Panc1 (cell line): ENCODE measurements at regions not wholly inside any gene's neighbourhood (a gene's known extent, or its start where the extent isn't known, plus 50 kb on each side); places are given as distances from the start of the nearest gene placed in this dataset.

Experiments used
- ATAC-seq: fragments of 200-7000 bp; cut with Tn5 transposase; 2 replicates; pipeline ENCODE4 v1.9.1; 2020; ENCODE audit warnings: mild to moderate bottlenecking, moderate library complexity
- BruUV-seq: library from RNA; stranded (reverse); fragments of 400-500 nt; replicated peaks from 2 replicates; lab custom pipeline; 2021; lab: Mats Ljungman, UMichigan
- CTCF ChIA-PET: fragments of 300-600 bp; sonication (Branson Sonifier 250); formaldehyde crosslinking; loops from one replicate; lab custom pipeline; 2022; ENCODE audit warnings: antibody characterized with exemption; lab: Charles Lee
- POLR2A ChIA-PET: fragments of 300-600 bp; sonication (Branson Sonifier 250); formaldehyde crosslinking; loops from one replicate; lab custom pipeline; 2022; ENCODE audit warnings: antibody characterized with exemption; lab: Charles Lee
- DNase-seq: peaks from one replicate; pipeline ENCODE4 v3.0.0-alpha.2; 2010; ENCODE audit warnings: low read depth, low spot score
- H3K27ac ChIP-seq: 2 replicates; pipeline ENCODE4 v1.5.1; 2011; ENCODE audit warnings: mild to moderate bottlenecking, low read length, inconsistent platforms
- H3K27me3 ChIP-seq: fragments of 200-500 bp; sonication (Bioruptor generic); 2 replicates; pipeline ENCODE4 v1.6.0; 2014; ENCODE audit warnings: low read length, inconsistent platforms; ENCODE audit not compliant: control insufficient read depth, insufficient read depth
- H3K36me3 ChIP-seq: fragments of 200-500 bp; sonication (Bioruptor generic); 2 replicates; pipeline ENCODE4 v1.5.1; 2014; ENCODE audit warnings: inconsistent platforms, mild to moderate bottlenecking, low read length, moderate library complexity; ENCODE audit not compliant: control insufficient read depth, insufficient read depth
- H3K4me1 ChIP-seq: 2 replicates; pipeline ENCODE4 v1.5.1; 2011; ENCODE audit warnings: inconsistent platforms, mild to moderate bottlenecking, low read length, moderate library complexity; ENCODE audit not compliant: control insufficient read depth, insufficient read depth
- H3K4me3 ChIP-seq, 2 experiments: 2 replicates each; pipeline ENCODE4 v1.5.1; 2011 to 2012; ENCODE audit warnings: low read depth in 2 of 2, low read length in 2 of 2, mild to moderate bottlenecking in 2 of 2, inconsistent platforms in 1 of 2, moderate library complexity in 1 of 2
- H3K9me3 ChIP-seq: fragments of 200-500 bp; sonication (Bioruptor generic); 2 replicates; pipeline ENCODE4 v1.5.1; 2014; ENCODE audit warnings: low read depth, mild to moderate bottlenecking, inconsistent platforms, low read length, moderate library complexity; ENCODE audit not compliant: control insufficient read depth, insufficient read depth
- POLR2AphosphoS5 ChIP-seq: IDR thresholded peaks from 2 replicates; pipeline ENCODE4 v1.6.1; 2012; ENCODE audit warnings: mild to moderate bottlenecking, low read depth, low read length, moderate library complexity
- SIN3A ChIP-seq: IDR thresholded peaks from 2 replicates; pipeline ENCODE4 v1.6.1; 2012; ENCODE audit warnings: low read depth, mild to moderate bottlenecking, low read length, moderate library complexity, borderline replicate concordance; ENCODE audit not compliant: insufficient read depth
- TCF7L2 ChIP-seq: IDR thresholded peaks from 2 replicates; pipeline ENCODE4 v1.6.1; 2011; ENCODE audit warnings: mild to moderate bottlenecking, low read depth, low read length, inconsistent platforms
- in situ Hi-C: cut with HindIII; loops from 2 replicates; pipeline ENCODE4 v1.10.0; 2016; ENCODE audit warnings: low sequenced_read_pairs, low pct_unique_long_range_greater_than_20kb
- intact Hi-C: fragments of 100-400 bp; cut with micrococcal nuclease; formaldehyde crosslinking; loops from one replicate; pipeline ENCODE4 v1.10.0; 2022; ENCODE audit not compliant: unreplicated experiment
- TF ChIP-seq, protein P1 (sequence below): fragments of 450-650 bp; IDR thresholded peaks from 2 replicates; pipeline ENCODE4 v1.5.1; 2017; ENCODE audit warnings: mild to moderate bottlenecking
- TF ChIP-seq, protein P2 (sequence below), 2 experiments: IDR thresholded peaks; 2 replicates each; pipeline ENCODE4 v1.6.1; 2011 to 2012; ENCODE audit warnings: low read depth in 2 of 2, control low read depth in 1 of 2, low read length in 1 of 2, mild to moderate bottlenecking in 1 of 2, moderate library complexity in 1 of 2; ENCODE audit not compliant: insufficient read depth in 1 of 2

DNA sequence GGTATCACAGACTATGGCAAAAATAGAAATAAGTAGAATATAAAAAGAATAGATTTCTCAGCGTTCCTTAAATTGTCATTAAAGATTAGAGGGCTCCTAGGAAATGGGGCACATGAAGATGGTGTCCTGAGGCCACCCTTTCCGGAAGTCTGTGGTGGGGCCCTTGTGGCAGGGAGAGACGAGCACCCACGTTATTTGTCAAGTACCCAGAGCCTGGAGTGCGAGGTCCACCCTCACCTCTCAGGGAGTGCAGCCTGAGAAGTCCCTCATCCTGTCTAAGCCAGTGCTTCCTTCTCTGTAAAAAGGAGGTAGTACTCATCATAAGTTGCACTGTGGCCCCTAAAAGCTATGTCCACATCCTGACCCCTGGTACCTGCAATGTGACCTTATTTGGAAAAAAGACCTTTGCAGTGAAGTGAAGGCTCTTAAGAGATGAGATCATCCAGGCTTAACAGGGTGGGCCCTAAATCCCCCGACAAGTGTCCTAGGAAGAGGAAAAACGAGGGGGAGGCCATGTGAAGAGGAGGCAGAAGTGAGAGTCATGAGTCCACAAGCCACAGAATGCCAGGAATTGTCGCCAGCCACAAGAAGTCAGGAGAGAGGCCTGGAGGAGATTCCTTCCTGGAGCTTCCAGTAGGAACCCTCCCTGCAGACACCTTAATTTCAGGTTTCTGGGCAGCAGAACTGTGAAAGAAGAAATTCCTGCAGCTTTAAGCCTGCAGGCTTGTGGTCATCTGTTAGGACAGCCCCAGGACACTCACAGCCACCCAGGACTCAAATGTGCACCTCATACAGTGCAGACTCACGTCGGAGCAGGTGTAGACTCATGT is 76.8 kb upstream of the CCND1 start:
- Histone ChIP-seq H3K4me1 (no peaks in the 10 kb centered on the region), H3K9me3 (no peaks in the 10 kb centered on the region), H3K36me3 (no peaks in the 10 kb centered on the region), H3K27me3 (no peaks in the 10 kb centered on the region), H3K4me3 (no peak overlapping the region), H3K27ac (no peak overlapping the region)
- TF ChIP-seq TCF7L2 (no peak), SIN3A (no peak), POLR2AphosphoS5 (no peak)
- TF ChIP-seq, protein P1, sequence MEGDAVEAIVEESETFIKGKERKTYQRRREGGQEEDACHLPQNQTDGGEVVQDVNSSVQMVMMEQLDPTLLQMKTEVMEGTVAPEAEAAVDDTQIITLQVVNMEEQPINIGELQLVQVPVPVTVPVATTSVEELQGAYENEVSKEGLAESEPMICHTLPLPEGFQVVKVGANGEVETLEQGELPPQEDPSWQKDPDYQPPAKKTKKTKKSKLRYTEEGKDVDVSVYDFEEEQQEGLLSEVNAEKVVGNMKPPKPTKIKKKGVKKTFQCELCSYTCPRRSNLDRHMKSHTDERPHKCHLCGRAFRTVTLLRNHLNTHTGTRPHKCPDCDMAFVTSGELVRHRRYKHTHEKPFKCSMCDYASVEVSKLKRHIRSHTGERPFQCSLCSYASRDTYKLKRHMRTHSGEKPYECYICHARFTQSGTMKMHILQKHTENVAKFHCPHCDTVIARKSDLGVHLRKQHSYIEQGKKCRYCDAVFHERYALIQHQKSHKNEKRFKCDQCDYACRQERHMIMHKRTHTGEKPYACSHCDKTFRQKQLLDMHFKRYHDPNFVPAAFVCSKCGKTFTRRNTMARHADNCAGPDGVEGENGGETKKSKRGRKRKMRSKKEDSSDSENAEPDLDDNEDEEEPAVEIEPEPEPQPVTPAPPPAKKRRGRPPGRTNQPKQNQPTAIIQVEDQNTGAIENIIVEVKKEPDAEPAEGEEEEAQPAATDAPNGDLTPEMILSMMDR: no peak
- TF ChIP-seq, protein P2, sequence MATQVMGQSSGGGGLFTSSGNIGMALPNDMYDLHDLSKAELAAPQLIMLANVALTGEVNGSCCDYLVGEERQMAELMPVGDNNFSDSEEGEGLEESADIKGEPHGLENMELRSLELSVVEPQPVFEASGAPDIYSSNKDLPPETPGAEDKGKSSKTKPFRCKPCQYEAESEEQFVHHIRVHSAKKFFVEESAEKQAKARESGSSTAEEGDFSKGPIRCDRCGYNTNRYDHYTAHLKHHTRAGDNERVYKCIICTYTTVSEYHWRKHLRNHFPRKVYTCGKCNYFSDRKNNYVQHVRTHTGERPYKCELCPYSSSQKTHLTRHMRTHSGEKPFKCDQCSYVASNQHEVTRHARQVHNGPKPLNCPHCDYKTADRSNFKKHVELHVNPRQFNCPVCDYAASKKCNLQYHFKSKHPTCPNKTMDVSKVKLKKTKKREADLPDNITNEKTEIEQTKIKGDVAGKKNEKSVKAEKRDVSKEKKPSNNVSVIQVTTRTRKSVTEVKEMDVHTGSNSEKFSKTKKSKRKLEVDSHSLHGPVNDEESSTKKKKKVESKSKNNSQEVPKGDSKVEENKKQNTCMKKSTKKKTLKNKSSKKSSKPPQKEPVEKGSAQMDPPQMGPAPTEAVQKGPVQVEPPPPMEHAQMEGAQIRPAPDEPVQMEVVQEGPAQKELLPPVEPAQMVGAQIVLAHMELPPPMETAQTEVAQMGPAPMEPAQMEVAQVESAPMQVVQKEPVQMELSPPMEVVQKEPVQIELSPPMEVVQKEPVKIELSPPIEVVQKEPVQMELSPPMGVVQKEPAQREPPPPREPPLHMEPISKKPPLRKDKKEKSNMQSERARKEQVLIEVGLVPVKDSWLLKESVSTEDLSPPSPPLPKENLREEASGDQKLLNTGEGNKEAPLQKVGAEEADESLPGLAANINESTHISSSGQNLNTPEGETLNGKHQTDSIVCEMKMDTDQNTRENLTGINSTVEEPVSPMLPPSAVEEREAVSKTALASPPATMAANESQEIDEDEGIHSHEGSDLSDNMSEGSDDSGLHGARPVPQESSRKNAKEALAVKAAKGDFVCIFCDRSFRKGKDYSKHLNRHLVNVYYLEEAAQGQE (IDR thresholded peaks at IDR 0.05; ENCODE audit: insufficient read depth in 1 of 2, low read depth in 2 of 2, low read length in 1 of 2): no peak
- DNase-seq (no peak), ATAC-seq (no peak)
- no TSS peak for BruUV-seq
- CTCF ChIA-PET: no interaction called here
- intact Hi-C loops (no loop called here), in situ Hi-C loops (no loop called here)
- POLR2A ChIA-PET: no interaction called here

DNA sequence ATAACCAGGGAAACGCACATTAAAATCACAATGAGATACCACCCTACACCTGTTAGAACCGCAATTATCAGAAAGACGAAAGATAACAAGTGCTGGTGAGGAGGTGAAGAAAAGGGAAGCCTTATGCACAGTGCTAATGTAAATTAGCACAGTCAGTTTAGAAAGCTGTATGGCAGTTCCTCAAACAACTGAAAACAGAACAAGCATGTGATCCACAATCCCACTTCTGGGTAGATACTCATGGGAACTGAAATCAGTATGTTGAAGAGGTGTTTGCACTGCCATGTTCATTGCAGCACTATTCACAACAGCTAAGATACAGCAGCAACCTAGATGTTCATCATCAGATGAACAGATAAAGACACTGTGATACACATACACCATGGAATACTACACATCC is 75.0 kb upstream of the CCND1 start:
- Histone ChIP-seq H3K27ac (no peak overlapping the region), H3K9me3 (no peaks in the 10 kb centered on the region), H3K36me3 (no peaks in the 10 kb centered on the region), H3K4me3 (no peak overlapping the region), H3K4me1 (no peaks in the 10 kb centered on the region), H3K27me3 (no peaks in the 10 kb centered on the region)
- POLR2A ChIA-PET: no interaction called here
- no peak for DNase-seq
- ATAC-seq: no peak
- in situ Hi-C loops: no loop called here
- intact Hi-C loops: no loop called here
- BruUV-seq: no TSS peak
- TF ChIP-seq POLR2AphosphoS5 (no peak), TCF7L2 (no peak), SIN3A (no peak)
- TF ChIP-seq, protein P1: no peak
- TF ChIP-seq, protein P2 (IDR thresholded peaks at IDR 0.05; ENCODE audit: insufficient read depth in 1 of 2, low read depth in 2 of 2, low read length in 1 of 2): no peak
- CTCF ChIA-PET: no interaction called here
